ENCODE measurements at regions not wholly inside any gene's neighbourhood (a gene's known extent, or its start where the extent isn't known, plus 50 kb on each side); places are given as distances from the start of the nearest gene placed in this dataset.

DNA sequence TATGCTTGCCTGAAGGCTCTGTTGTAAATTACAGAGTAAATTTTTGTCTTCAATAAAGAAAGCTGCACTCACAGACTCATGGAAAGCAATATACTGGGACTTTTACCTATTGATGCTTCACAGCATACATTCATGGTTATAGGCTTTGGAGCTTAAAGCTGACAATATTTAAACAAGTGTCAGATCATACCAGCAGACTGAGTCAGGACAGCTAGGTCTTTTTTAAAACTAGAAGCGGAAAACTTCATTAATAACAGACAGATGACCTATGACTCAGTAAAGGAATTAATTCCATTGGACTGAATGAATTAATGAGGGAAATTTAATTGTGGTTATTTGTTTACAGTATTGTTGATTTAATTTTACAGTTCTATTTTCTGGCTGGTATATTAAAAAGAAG lies 165.8 kb upstream of the DGKB start:
- TF ChIP-seq, protein P1, sequence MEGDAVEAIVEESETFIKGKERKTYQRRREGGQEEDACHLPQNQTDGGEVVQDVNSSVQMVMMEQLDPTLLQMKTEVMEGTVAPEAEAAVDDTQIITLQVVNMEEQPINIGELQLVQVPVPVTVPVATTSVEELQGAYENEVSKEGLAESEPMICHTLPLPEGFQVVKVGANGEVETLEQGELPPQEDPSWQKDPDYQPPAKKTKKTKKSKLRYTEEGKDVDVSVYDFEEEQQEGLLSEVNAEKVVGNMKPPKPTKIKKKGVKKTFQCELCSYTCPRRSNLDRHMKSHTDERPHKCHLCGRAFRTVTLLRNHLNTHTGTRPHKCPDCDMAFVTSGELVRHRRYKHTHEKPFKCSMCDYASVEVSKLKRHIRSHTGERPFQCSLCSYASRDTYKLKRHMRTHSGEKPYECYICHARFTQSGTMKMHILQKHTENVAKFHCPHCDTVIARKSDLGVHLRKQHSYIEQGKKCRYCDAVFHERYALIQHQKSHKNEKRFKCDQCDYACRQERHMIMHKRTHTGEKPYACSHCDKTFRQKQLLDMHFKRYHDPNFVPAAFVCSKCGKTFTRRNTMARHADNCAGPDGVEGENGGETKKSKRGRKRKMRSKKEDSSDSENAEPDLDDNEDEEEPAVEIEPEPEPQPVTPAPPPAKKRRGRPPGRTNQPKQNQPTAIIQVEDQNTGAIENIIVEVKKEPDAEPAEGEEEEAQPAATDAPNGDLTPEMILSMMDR (IDR thresholded peaks at IDR 0.05), result no peak
- TF ChIP-seq POLR2A (IDR thresholded peaks at IDR 0.05), result no peak
